ENCODE measurements at regions not wholly inside any gene's neighbourhood (a gene's known extent, or its start where the extent isn't known, plus 50 kb on each side); places are given as distances from the start of the nearest gene placed in this dataset.

- no peak for DNase-seq
These were observed 179.1 kb downstream of the RSL24D1 start for GRCh38 chr15:55017635-55018034.

DNA sequence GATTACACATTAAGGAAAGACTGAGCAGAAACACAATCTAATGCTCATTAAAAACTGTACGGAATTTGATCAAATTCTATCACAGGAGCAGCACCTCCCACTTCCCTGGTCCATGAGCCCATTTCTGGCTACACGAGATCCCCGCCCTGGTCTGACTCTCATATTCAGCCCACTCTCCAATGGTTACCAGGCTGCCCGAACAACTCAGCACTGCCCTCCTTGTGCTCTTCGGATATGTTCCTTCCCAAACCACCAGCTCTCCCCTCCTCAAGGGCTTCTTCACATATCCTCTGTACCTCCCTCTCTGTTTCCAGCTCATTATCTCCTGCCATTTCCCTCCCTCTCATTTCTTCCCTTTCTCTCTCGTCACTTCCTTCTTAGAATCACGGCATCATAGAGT, 180.5 kb downstream of the RSL24D1 start:
- DNase-seq, result no peak

DNA sequence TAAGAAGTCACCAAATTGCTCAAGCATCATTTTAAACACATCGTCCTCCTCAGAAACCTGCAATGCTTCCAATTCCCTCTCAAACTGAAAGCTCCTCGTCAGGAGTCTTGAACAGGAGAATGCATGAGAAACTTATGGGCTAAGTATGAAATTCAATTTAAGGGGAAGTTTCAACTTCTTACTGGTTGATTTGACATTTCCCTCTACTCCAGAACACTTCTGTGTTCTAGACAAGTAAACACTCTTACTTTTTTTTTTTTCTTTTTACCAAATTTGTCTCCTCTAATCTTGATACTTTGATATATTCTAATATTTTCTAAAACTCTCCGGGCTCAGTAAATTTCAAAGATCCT, 181.7 kb downstream of the RSL24D1 start:
- no peak for DNase-seq

DNA sequence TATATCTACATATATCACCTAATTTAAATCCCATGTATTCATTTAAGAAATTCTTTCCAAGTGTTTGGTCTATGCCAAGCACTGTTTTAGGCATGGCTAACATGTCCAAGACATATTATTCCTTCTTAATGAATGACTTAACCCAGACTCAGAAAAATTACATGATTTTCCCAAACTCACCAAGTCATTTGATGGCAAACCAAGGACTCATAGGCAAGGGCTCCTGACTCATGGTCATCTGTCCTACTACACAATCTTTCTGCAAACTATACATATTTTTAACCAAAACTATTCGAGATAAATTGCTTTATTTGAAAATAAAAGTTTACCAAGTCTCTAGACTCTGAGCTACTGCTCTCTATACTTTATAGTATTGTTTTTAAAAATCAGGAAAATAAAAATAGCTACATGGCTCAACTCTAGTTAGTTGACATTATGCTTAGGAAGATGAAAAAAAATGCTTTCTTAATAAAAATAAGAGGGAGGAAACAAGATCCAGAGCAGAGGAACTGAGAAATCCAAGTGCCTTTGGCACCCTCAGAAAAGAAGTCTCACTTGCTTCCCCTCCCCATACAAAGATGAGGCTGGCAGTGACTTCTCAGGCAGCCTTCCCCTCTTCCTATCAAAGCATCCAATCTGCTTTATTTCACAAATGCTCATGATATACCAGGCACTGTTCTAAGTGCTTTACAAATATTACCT, 182.2 kb downstream of the RSL24D1 start:
- DNase-seq, result no peak

GRCh38 chr15:55008421-55008820, 188.3 kb downstream of the RSL24D1 start:
- no peak for DNase-seq

GRCh38 chr15:55007561-55007960, 189.2 kb downstream of the RSL24D1 start:
- DNase-seq, result no peak

DNA sequence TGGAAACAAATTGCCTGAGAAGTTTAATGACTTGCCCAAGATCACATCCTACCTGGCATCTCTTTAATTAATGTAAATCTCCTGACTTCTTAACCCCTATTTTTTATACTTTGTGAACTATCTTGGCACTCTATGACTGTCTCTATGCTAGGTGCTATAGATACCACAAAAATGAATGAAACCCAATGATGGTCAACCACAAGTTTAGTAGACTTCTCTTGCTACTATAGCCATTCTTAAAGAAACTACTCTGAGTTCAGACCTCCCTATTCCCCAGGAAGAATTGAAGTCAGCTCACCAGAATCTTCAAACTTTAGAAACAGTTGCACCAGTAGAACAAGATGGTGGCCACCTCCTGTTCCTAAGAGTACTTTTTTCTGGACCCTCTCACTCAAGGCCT, 191.1 kb downstream of the RSL24D1 start:
- no peak for DNase-seq

DNA sequence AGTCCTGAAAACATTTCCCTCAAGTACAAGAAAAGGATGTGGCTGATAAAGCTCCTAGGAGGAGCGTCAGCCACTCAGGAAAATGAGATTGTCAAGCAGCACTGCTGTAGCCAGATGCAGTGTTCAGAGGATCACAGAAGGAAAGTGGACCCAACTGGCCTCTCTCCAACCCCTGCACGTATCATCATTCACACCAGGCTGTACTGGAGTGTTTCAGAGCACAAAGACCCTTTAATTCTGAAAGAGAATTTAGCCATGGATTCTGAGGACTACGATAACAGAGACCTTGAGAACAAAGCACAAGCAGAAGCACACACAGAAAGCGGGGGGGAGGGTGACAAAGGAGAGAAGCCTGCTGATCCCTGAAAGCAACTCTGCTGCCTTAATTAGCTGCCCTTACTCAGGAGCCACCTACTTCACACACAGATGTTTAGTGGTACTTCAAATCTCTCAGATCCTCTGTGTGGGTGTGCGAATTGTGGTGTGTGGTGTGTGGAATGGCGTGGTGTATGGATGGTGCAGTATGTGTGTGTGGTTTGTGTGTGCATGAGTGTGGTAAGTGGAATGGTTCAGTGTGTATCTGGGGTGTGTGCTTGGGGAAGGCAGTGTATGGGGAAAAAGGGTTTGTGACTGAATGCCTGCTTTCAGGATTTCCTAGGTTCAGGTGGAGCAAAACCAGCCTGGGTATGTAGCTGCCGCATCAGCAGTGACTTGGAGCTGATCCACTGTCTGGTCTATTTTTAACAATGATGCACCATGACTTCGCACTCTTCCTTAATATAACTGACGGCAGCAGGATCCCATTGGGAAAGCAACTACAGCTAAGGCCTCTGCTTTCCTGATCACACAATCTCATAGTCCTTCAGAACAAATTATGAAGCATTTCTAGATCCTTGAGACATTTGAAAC, 192.5 kb downstream of the RSL24D1 start:
- no peak for DNase-seq

DNA sequence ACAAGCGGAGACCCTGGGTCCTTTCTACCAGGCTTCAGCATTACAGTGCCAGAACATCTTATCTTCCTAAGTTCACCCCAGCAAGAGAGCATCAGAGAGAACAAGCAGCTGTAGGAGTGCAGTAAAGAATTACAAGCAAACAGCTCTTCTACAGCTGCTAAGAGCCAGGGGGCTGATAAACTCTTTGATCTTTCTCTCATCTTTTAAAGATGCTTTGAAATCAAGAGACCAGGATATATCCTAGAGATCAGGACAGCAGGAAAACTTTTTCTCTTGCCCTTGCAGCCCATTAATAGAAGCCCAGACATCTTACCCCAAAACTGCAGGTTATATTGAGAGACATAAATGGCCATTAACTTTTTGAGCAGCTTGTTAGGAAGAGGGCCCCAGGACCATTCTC, 198.1 kb downstream of the RSL24D1 start:
- no peak for DNase-seq

GRCh38 chr15:54990793-54991192, 205.9 kb downstream of the RSL24D1 start:
- DNase-seq, result no peak

DNA sequence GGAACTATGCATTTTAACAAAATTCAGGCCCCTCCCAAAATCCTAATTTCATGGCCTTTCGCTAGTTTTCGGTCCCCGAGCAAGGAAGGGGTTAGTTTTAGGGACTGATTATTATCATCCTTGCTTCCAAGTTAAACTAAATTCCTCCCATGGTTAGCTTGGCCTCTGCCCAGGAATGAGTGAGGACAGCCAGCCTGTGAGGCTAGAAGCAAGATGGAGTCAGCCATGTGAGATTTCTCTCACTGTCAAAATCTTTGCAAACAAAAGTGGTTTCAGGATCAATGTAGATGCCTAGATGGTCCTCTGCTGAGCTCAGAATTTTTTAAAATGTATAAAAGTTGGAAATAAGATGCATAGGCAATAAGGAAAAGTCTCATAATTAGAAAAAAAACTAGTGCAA, 208.9 kb downstream of the RSL24D1 start:
- DNase-seq, result no peak

- no peak for DNase-seq
These were observed 216.8 kb downstream of the RSL24D1 start for GRCh38 chr15:54979964-54980363.

- no peak for DNase-seq
These were observed 234.1 kb downstream of the RSL24D1 start for GRCh38 chr15:54962637-54963036.

- DNase-seq, result no peak
These were observed 236.5 kb downstream of the RSL24D1 start for GRCh38 chr15:54960266-54960665.

DNA sequence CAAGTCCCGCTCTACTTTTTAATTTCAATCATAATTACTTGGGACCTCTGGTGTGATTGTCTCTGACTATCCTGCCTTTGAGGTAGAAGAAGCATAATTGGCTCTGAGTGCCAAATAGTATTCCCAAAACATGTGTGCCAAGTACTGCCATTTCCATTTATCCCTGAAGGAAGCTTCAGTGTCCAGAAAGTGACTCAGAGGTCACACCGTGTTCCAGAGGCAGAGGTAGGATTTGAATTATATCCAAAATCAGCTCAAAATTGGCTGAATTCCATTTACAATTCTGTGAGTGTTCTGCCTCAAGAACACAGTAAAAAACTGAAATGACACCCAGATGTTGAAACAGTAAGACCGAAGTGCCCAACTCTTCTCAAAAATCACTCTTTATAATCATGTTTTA, 255.3 kb downstream of the RSL24D1 start:
- DNase-seq, result no peak

DNA sequence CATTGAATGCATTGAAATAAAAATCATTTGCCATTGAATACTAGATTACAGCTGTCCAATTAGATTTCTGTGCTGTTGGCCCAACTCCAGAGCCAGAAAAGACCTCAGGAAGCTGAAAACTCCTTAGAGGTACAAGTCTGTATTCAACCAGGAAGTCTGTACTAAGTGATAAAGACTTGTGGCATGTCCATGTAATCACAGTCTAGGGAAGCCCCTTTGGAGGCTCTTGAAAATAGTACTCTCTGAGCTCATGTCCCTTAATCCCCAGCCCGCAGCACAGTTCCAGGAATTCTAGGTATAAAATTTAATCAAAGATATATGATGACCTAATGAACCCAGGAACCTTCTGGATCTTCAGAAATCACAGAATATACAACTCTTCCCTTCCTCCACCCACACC, 279.4 kb downstream of the RSL24D1 start:
- no peak for DNase-seq

DNA sequence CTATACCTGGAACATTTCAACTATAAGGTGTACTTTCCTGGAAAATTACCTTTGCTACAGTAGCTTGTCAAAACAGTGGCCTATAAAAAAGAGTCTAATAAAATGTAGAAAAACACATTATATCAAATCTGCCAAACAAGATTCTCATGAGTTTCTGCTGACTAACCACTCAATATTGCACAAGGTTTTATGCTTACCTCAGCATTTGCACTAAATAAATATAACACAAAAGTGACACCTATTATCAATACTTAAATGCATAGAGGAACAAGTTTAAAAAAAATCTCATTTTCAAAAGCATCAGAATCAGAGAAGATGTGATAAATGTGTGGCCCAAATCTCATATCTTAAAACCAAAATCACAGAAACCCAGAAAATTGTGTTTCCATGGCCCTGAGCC, 281.4 kb downstream of the RSL24D1 start:
- no peak for DNase-seq

- DNase-seq, result no peak
These were observed 312.4 kb downstream of the RSL24D1 start for GRCh38 chr15:54884312-54884711.

- no peak for DNase-seq
These were observed 336.8 kb downstream of the RSL24D1 start for GRCh38 chr15:54859982-54860381.

DNA sequence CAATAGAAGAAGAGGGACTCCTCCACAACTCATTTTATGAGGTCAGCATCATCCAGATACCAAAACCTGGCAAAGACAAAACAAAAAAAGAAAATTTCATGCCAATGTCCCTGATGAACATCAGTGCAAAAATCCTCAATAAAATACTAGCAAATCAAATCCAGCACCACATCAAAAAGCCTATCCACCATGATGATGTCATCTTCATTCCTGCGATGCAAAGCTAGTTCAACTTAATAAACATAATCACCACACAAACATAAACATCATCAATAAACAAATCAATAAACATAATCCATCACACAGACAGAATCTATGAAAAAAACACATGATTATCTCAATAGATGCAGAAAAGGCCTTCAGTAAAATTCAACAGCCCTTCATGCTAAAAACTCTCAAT, 342.1 kb downstream of the RSL24D1 start:
- no peak for DNase-seq

DNA sequence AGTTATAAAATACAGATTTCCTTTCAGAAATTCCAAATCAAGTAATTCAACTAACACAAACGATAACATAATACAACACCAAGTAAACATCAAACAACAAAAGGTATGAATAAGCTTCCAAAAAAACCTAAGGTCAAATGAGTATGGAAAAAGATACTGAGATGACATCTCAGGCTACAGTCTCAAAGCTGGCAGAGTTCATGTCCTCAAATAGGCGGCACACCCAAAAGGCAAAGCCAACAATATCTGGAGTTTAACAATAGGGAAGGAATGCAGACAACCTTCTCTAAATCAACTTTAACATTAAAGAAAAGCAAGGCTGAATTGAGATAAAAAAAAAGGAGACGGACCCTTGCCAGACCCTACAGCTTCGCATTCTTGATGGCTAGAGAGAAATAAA, 346.6 kb downstream of the RSL24D1 start:
- no peak for DNase-seq

GRCh38 chr15:54843006-54843405, 353.7 kb downstream of the RSL24D1 start:
- DNase-seq, result no peak

DNA sequence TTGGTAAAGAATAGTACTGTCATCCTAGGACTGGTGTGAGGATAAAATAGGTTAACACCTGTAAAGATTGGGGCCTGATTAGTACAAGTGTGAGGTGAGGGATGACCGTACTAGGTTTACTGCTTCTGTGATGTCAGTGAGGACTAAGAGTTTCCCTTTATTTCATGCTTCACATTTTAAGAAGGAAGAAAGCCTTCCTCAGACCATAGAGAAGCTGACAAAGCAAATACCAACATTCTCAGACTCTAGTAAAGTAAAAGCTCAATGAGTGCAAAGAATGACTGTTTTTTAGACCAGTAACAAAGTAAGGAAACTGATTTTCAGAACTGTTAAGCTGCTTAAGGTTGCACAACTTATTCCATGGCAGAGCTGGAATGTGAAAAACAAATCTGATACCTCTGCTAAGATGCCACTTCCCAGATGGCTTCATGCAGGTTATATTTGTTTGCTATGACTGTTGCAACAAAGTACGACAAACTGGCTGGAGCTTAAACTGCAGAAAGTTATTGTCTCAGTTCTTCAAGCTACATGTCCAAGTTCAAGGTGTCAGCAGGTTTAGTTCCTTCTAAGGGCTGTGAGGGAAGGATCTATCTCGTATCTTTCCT, 354.9 kb downstream of the RSL24D1 start:
- DNase-seq, result no peak

Measured in NCI-H2171 treated with DMSO at 0.1 percent for 48 hours (cell line).